Liver (tissue), 3 donors: ENCODE measurements at regions not wholly inside any gene's neighbourhood (a gene's known extent, or its start where the extent isn't known, plus 50 kb on each side); places are given as distances from the start of the nearest gene placed in this dataset.

Experiments used
- FOXA1 ChIP-seq: IDR thresholded peaks from 2 replicates; pipeline ENCODE4 v1.6.1; 2016; ENCODE audit warnings: antibody characterized with exemption
- FOXA2 ChIP-seq: IDR thresholded peaks from 2 replicates; pipeline ENCODE4 v1.6.1; 2016; ENCODE audit warnings: antibody characterized with exemption
- RAD21 ChIP-seq, 2 donors: IDR thresholded peaks; 2 replicates each; pipeline ENCODE4 v1.6.1; 2016; ENCODE audit warnings: antibody characterized with exemption in 2 of 2, mild to moderate bottlenecking in 2 of 2
- TAF1 ChIP-seq: conservative IDR thresholded peaks from 2 replicates; pipeline ENCODE4 v1.6.1; 2016; ENCODE audit warnings: antibody characterized with exemption, mild to moderate bottlenecking
- TF ChIP-seq, protein P1 (sequence below): fragments of 150-350 bp; IDR thresholded peaks from 2 replicates; pipeline ENCODE4 v1.5.1; 2017; ENCODE audit warnings: improper control_type of control experiment, low read depth, low read length; ENCODE audit not compliant: missing input control
- donor health status: healthy.
- donor health status: healthy.

- TF ChIP-seq, protein P1, sequence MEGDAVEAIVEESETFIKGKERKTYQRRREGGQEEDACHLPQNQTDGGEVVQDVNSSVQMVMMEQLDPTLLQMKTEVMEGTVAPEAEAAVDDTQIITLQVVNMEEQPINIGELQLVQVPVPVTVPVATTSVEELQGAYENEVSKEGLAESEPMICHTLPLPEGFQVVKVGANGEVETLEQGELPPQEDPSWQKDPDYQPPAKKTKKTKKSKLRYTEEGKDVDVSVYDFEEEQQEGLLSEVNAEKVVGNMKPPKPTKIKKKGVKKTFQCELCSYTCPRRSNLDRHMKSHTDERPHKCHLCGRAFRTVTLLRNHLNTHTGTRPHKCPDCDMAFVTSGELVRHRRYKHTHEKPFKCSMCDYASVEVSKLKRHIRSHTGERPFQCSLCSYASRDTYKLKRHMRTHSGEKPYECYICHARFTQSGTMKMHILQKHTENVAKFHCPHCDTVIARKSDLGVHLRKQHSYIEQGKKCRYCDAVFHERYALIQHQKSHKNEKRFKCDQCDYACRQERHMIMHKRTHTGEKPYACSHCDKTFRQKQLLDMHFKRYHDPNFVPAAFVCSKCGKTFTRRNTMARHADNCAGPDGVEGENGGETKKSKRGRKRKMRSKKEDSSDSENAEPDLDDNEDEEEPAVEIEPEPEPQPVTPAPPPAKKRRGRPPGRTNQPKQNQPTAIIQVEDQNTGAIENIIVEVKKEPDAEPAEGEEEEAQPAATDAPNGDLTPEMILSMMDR: no peak
- TF ChIP-seq RAD21 (IDR thresholded peaks at IDR 0.05) (no peak), FOXA1 (no peak), TAF1 (no peak), FOXA2 (no peak)
These were observed 570.9 kb downstream of the CCSER2 start for GRCh38 chr10:84899268-84899667.
